Inflammatory macrophage treated with lipopolysaccharide for 1 hour (primary cell): ENCODE measurements at regions not wholly inside any gene's neighbourhood (a gene's known extent, or its start where the extent isn't known, plus 50 kb on each side); places are given as distances from the start of the nearest gene placed in this dataset.
"Not testable (repeated sequence)": the region's sequence is repeated elsewhere in the genome, so short reads cannot be mapped to it uniquely, and the experiment has no call there.

Experiments
- DNase-seq, 2 donors: peaks; one replicate each; pipeline ENCODE4 v3.0.0-alpha.2; 2020 to 2022

- no peak for DNase-seq
These were observed 129.1 kb upstream of the RNF32 start for GRCh38 chr7:156511426-156511825.

GRCh38 chr7:156510966-156511365 lies 129.6 kb upstream of the RNF32 start:
- DNase-seq = no peak

- DNase-seq = no peak
These were observed 131.4 kb upstream of the RNF32 start for GRCh38 chr7:156509216-156509615.

GRCh38 chr7:156505876-156506275 lies 134.7 kb upstream of the RNF32 start:
- DNase-seq = no peak

GRCh38 chr7:156504687-156505545 lies 135.7 kb upstream of the RNF32 start:
- no peak for DNase-seq

- no peak for DNase-seq
These were observed 136.6 kb upstream of the RNF32 start for GRCh38 chr7:156504006-156504405.

- no peak for DNase-seq
These were observed 137.4 kb upstream of the RNF32 start for GRCh38 chr7:156503196-156503595.

- not testable (repeated sequence) for DNase-seq
These were observed 138.8 kb upstream of the RNF32 start for GRCh38 chr7:156501815-156502214.

- DNase-seq = no peak
These were observed 141.2 kb upstream of the RNF32 start for GRCh38 chr7:156499247-156499881.

- no peak for DNase-seq
These were observed 142.6 kb upstream of the RNF32 start for GRCh38 chr7:156497776-156498509.

GRCh38 chr7:156496865-156497264 lies 143.7 kb upstream of the RNF32 start:
- no peak for DNase-seq

- DNase-seq = no peak
These were observed 144.2 kb upstream of the RNF32 start for GRCh38 chr7:156496363-156496769.

- DNase-seq = no peak
These were observed 145.6 kb upstream of the RNF32 start for GRCh38 chr7:156494960-156495359.

- no peak for DNase-seq
These were observed 146.6 kb upstream of the RNF32 start for GRCh38 chr7:156493942-156494341.

GRCh38 chr7:156492170-156492569 lies 148.4 kb upstream of the RNF32 start:
- DNase-seq = no peak

GRCh38 chr7:156491435-156491834 lies 149.1 kb upstream of the RNF32 start:
- DNase-seq = no peak

- no peak for DNase-seq
These were observed 150.4 kb upstream of the RNF32 start for GRCh38 chr7:156490021-156490800.

GRCh38 chr7:156487811-156488533 lies 152.6 kb upstream of the RNF32 start:
- no peak for DNase-seq

- no peak for DNase-seq
These were observed 159.9 kb upstream of the RNF32 start for GRCh38 chr7:156480671-156481070.

GRCh38 chr7:156479596-156479995 lies 161.0 kb upstream of the RNF32 start:
- peak in 1 of 2 donors; percentile 15 for DNase-seq

GRCh38 chr7:156478486-156478885 lies 162.1 kb upstream of the RNF32 start:
- DNase-seq = no peak

GRCh38 chr7:156475666-156476065 lies 164.9 kb upstream of the RNF32 start:
- no peak for DNase-seq
